Neural progenitor cell (in vitro differentiated cells): ENCODE measurements at regions not wholly inside any gene's neighbourhood (a gene's known extent, or its start where the extent isn't known, plus 50 kb on each side); places are given as distances from the start of the nearest gene placed in this dataset.

ENCODE experiments used
- DNase-seq: peaks from one replicate; pipeline ENCODE4 v3.0.0-alpha.2; 2016; ENCODE audit warnings: low spot score
- H2AFZ ChIP-seq: fragments of 200-600 bp; sonication (generic); replicated peaks from 2 replicates; pipeline ENCODE4 v1.6.1; 2016; ENCODE audit warnings: antibody characterized with exemption
- H3F3A ChIP-seq: fragments of 200-600 bp; sonication (generic); 2 replicates; pipeline ENCODE4 v1.6.1; 2016; ENCODE audit warnings: antibody characterized with exemption, low read depth
- H3K27ac ChIP-seq: fragments of 200-600 bp; sonication (generic); 2 replicates; pipeline ENCODE4 v1.5.1; 2016; ENCODE audit warnings: mild to moderate bottlenecking
- H3K27me3 ChIP-seq: fragments of 200-600 bp; sonication (generic); 2 replicates; pipeline ENCODE4 v1.6.1; 2016; ENCODE audit warnings: mild to moderate bottlenecking, moderate library complexity
- H3K36me3 ChIP-seq: fragments of 200-600 bp; sonication (generic); 2 replicates; pipeline ENCODE4 v1.5.1; 2016
- H3K4me1 ChIP-seq: fragments of 200-600 bp; sonication (generic); 2 replicates; pipeline ENCODE4 v1.6.1; 2016; ENCODE audit warnings: mixed run types
- H3K4me2 ChIP-seq: fragments of 200-600 bp; sonication (generic); 2 replicates; pipeline ENCODE4 v1.6.1; 2016
- H3K4me3 ChIP-seq: fragments of 200-600 bp; sonication (generic); 2 replicates; pipeline ENCODE4 v1.5.1; 2016
- H3K79me2 ChIP-seq: fragments of 200-600 bp; sonication (generic); 2 replicates; pipeline ENCODE4 v1.6.1; 2016; ENCODE audit warnings: low read depth
- H3K9ac ChIP-seq: fragments of 200-600 bp; sonication (generic); 2 replicates; pipeline ENCODE4 v1.6.1; 2016
- H3K9me3 ChIP-seq: fragments of 200-600 bp; sonication (generic); 2 replicates; pipeline ENCODE4 v1.5.1; 2016; ENCODE audit warnings: low read depth
- H4K20me1 ChIP-seq: fragments of 200-600 bp; sonication (generic); 2 replicates; pipeline ENCODE4 v1.6.1; 2016; ENCODE audit warnings: low read depth
- H3K27ac Mint-ChIP-seq: 3 replicates; pipeline ENCODE4 v1.8.0; 2021; ENCODE audit warnings: mixed read lengths
- H3K27me3 Mint-ChIP-seq: 2 replicates; pipeline ENCODE4 v1.8.0; 2022; ENCODE audit warnings: low read depth, mild to moderate bottlenecking, inconsistent platforms, moderate library complexity, mixed read lengths; ENCODE audit not compliant: insufficient read depth
- H3K36me3 Mint-ChIP-seq: 3 replicates; pipeline ENCODE4 v1.8.0; 2021; ENCODE audit warnings: mixed read lengths
- H3K4me1 Mint-ChIP-seq: 3 replicates; pipeline ENCODE4 v1.8.0; 2021; ENCODE audit warnings: mixed read lengths
- H3K4me3 Mint-ChIP-seq: 3 replicates; pipeline ENCODE4 v1.8.0; 2021; ENCODE audit warnings: mild to moderate bottlenecking, moderate library complexity, mixed read lengths
- H3K9me3 Mint-ChIP-seq: 3 replicates; pipeline ENCODE4 v1.8.0; 2020; ENCODE audit warnings: mixed read lengths
- CTCF ChIP-seq: fragments of 200-600 bp; sonication (generic); IDR thresholded peaks from 2 replicates; pipeline ENCODE4 v1.5.1; 2017; ENCODE audit warnings: antibody characterized with exemption, mild to moderate bottlenecking
- EZH2 ChIP-seq: fragments of 200-600 bp; sonication (generic); IDR thresholded peaks from 2 replicates; pipeline ENCODE4 v1.6.1; 2017; ENCODE audit warnings: antibody characterized with exemption, mild to moderate bottlenecking, moderate library complexity
- EZH2phosphoT487 ChIP-seq: fragments of 200-600 bp; sonication (generic); IDR thresholded peaks from 2 replicates; pipeline ENCODE4 v1.6.1; 2017; ENCODE audit warnings: antibody characterized with exemption

- peaks cover 3% of the 10 kb centered on the region for H3F3A ChIP-seq
- no peak overlapping the region for H3K27ac ChIP-seq
- DNase-seq = no peak
- peaks cover 5% of the 10 kb centered on the region for H3K4me1 Mint-ChIP-seq
- peaks cover 13% of the 10 kb centered on the region for H3K9me3 Mint-ChIP-seq
- no peak overlapping the region for H3K4me2 ChIP-seq
- H3K9me3 ChIP-seq = no peaks in the 10 kb centered on the region
- no peaks in the 10 kb centered on the region for H3K27me3 ChIP-seq
- H3K9ac ChIP-seq = no peak overlapping the region
- no peaks in the 10 kb centered on the region for H3K79me2 ChIP-seq
- TF ChIP-seq CTCF = no peak
- no peak for TF ChIP-seq EZH2
- TF ChIP-seq EZH2phosphoT487 = no peak
- H3K36me3 ChIP-seq = no peaks in the 10 kb centered on the region
- no peak overlapping the region for H2AFZ ChIP-seq
- H3K4me3 Mint-ChIP-seq = no peak overlapping the region
- H4K20me1 ChIP-seq = no peaks in the 10 kb centered on the region
- H3K27ac Mint-ChIP-seq = no peak overlapping the region
- no peaks in the 10 kb centered on the region for H3K36me3 Mint-ChIP-seq
- peaks cover 3% of the 10 kb centered on the region for H3K27me3 Mint-ChIP-seq
- peaks cover 14% of the 10 kb centered on the region for H3K4me1 ChIP-seq
- H3K4me3 ChIP-seq = no peak overlapping the region
Observed at GRCh38 chr2:16462958-16463357, 202.7 kb downstream of the CYRIA start.

- H3K9me3 ChIP-seq = no peaks in the 10 kb centered on the region
- Mint-ChIP-seq H3K36me3 (no peaks in the 10 kb centered on the region), H3K27me3 (peaks cover 3% of the 10 kb centered on the region), H3K9me3 (peaks cover 17% of the 10 kb centered on the region), H3K27ac (no peak overlapping the region), H3K4me3 (no peak overlapping the region), H3K4me1 (peaks cover 5% of the 10 kb centered on the region)
- H3K4me1 ChIP-seq = peaks cover 14% of the 10 kb centered on the region
- no peaks in the 10 kb centered on the region for H4K20me1 ChIP-seq
- H3K27me3 ChIP-seq = no peaks in the 10 kb centered on the region
- peak; percentile 37 for DNase-seq
- no peak for TF ChIP-seq EZH2
- peak; percentile 47 for TF ChIP-seq CTCF
- no peak overlapping the region for H3K4me3 ChIP-seq
- peak overlapping the region; percentile 32 for H2AFZ ChIP-seq
- no peak overlapping the region for H3K4me2 ChIP-seq
- H3F3A ChIP-seq = peaks cover 3% of the 10 kb centered on the region
- H3K36me3 ChIP-seq = no peaks in the 10 kb centered on the region
- no peaks in the 10 kb centered on the region for H3K79me2 ChIP-seq
- no peak overlapping the region for H3K27ac ChIP-seq
- no peak overlapping the region for H3K9ac ChIP-seq
Observed at GRCh38 chr2:16461672-16462071, 204.0 kb downstream of the CYRIA start.

- Histone ChIP-seq H3K9ac (no peak overlapping the region), H3K27ac (no peak overlapping the region), H4K20me1 (no peaks in the 10 kb centered on the region), H2AFZ (no peak overlapping the region), H3K79me2 (no peaks in the 10 kb centered on the region), H3K9me3 (no peaks in the 10 kb centered on the region), H3K4me3 (no peak overlapping the region), H3F3A (peaks cover 2% of the 10 kb centered on the region), H3K36me3 (no peaks in the 10 kb centered on the region), H3K4me1 (peaks cover 8% of the 10 kb centered on the region), H3K27me3 (no peaks in the 10 kb centered on the region), H3K4me2 (no peak overlapping the region)
- Mint-ChIP-seq H3K27me3 (peaks cover 3% of the 10 kb centered on the region), H3K4me3 (no peak overlapping the region), H3K36me3 (no peaks in the 10 kb centered on the region), H3K4me1 (no peaks in the 10 kb centered on the region), H3K9me3 (peaks cover 17% of the 10 kb centered on the region), H3K27ac (no peak overlapping the region)
- no peak for TF ChIP-seq EZH2phosphoT487
- no peak for TF ChIP-seq CTCF
- TF ChIP-seq EZH2 = no peak
- DNase-seq = no peak
Observed at GRCh38 chr2:16459606-16460005, 206.0 kb downstream of the CYRIA start.
